Lower leg skin (tissue), 3 donors: ENCODE measurements at regions not wholly inside any gene's neighbourhood (a gene's known extent, or its start where the extent isn't known, plus 50 kb on each side); places are given as distances from the start of the nearest gene placed in this dataset.
"Not testable (repeated sequence)": the region's sequence is repeated elsewhere in the genome, so short reads cannot be mapped to it uniquely, and the experiment has no call there.

ENCODE experiments used
- CTCF ChIP-seq, 3 donors: fragments of 450-650 bp; IDR thresholded peaks; one replicate each; pipeline ENCODE4 v1.5.1; 2016; ENCODE audit warnings: antibody characterized with exemption in 3 of 3, mild to moderate bottlenecking in 3 of 3, moderate library complexity in 2 of 3
- POLR2A ChIP-seq, 2 donors: fragments of 450-650 bp; IDR thresholded peaks; one replicate each; pipeline ENCODE4 v1.6.1; 2016 to 2017; ENCODE audit warnings: antibody characterized with exemption in 2 of 2, mild to moderate bottlenecking in 1 of 2, moderate library complexity in 1 of 2

GRCh38 chr13:87561580-87561979 lies 109.6 kb upstream of the SLITRK5 start:
- TF ChIP-seq POLR2A, CTCF (IDR thresholded peaks at IDR 0.05): not testable (repeated sequence)
